ENCODE measurements at regions not wholly inside any gene's neighbourhood (a gene's known extent, or its start where the extent isn't known, plus 50 kb on each side); places are given as distances from the start of the nearest gene placed in this dataset.

- H3K9ac ChIP-seq: no peak overlapping the region
- peaks cover 0 to 35% (median 15%) of the 10 kb centered on the region in 10 experiments; a peak in 12 of 20 replicates for H3K4me1 ChIP-seq
- H3K9me3 ChIP-seq (replicated peaks in 1 of 11): peaks cover 0 to 9% (median 0%) of the 10 kb centered on the region in 11 experiments; a peak in 4 of 22 replicates
- H3K4me2 ChIP-seq: no peak overlapping the region
- no peaks in the 10 kb centered on the region for H3K36me3 ChIP-seq
- no peak for TF ChIP-seq Cebpa-rat (IDR thresholded peaks at IDR 0.05)
- no peak overlapping the region for H3K27ac ChIP-seq
- H3K4me3 ChIP-seq: no peak overlapping the region
- H4K20me1 ChIP-seq: no peaks in the 10 kb centered on the region
- no peaks in the 10 kb centered on the region for H3K27me3 ChIP-seq
Observed at GRCh38 chr13:21976159-21976558, 305.3 kb downstream of the FGF9 start.

- Histone ChIP-seq H4K20me1 (no peaks in the 10 kb centered on the region), H3K9me3 (replicated peaks in 1 of 11) (peaks cover 0 to 9% (median 0%) of the 10 kb centered on the region in 11 experiments; a peak in 4 of 22 replicates), H3K4me2 (peak overlapping the region in 3 of 11 experiments; percentile 30 to 46 (median 31); a peak in 2 of 22 replicates), H3K4me1 (peaks cover 0 to 32% (median 15%) of the 10 kb centered on the region in 10 experiments; a peak in 12 of 20 replicates), H3K36me3 (no peaks in the 10 kb centered on the region), H3K27me3 (no peaks in the 10 kb centered on the region), H3K4me3 (no peak overlapping the region), H3K27ac (no peak overlapping the region), H3K9ac (no peak overlapping the region)
- TF ChIP-seq Cebpa-rat (IDR thresholded peaks at IDR 0.05): no peak
Observed at GRCh38 chr13:21979161-21979806, 308.4 kb downstream of the FGF9 start.

DNA sequence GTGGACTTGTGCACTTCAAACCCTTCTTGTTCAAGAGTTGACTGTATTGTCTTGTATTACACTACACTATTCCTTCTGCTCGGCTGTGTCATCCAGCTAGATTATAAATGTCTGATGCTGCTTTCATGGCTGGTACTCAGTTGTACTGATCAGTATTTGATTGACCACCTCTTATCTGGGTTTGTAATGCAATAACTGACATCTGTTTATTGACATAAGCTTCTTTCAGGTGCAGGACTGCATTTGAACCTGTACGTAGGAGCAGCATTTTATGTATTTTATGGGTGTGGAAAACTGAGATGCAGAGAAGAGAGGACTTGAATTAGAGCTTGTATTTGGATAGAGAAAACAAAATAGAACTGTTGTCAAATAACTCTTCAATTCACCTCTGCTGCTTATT is 309.2 kb downstream of the FGF9 start:
- Histone ChIP-seq H3K27ac (no peak overlapping the region), H3K9ac (no peak overlapping the region), H3K4me1 (peaks cover under 1 to 32% (median 17%) of the 10 kb centered on the region in 10 experiments; a peak in 14 of 20 replicates), H3K4me3 (no peak overlapping the region), H3K9me3 (replicated peaks in 1 of 11) (peaks cover 0 to 9% (median 0%) of the 10 kb centered on the region in 11 experiments; a peak in 3 of 22 replicates), H3K4me2 (no peak overlapping the region; a peak in 1 of 22 replicates), H3K36me3 (no peaks in the 10 kb centered on the region), H4K20me1 (no peaks in the 10 kb centered on the region), H3K27me3 (no peaks in the 10 kb centered on the region)
- TF ChIP-seq Cebpa-rat (IDR thresholded peaks at IDR 0.05): no peak

DNA sequence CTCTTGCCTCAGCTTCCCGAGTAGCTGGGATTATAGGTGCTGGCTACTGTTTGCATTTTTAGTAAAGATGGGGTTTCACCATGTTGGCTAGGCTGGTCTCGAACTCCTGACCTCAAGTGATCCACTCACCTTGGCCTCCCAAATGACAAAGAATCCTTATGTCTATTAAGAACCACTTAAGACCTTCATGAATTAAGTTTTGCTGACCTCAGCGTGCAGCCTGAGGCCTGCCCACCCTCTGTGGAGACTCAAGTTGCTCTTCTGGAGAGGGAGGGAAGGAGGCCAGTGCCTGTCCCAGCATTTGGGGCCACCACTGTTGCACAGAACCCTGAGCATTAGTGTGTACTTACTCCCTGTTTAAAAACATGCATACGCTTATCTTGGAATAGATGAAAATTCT is 313.3 kb downstream of the FGF9 start:
- Histone ChIP-seq H3K27ac (no peak overlapping the region), H3K4me2 (no peak overlapping the region), H3K9me3 (replicated peaks in 1 of 11) (no peaks in the 10 kb centered on the region), H3K4me3 (no peak overlapping the region), H3K9ac (no peak overlapping the region), H4K20me1 (peaks cover 0 to 6% (median 0%) of the 10 kb centered on the region in 11 experiments; a peak in 2 of 22 replicates), H3K36me3 (no peaks in the 10 kb centered on the region), H3K4me1 (peaks cover 16 to 47% (median 31%) of the 10 kb centered on the region in 10 experiments), H3K27me3 (peaks cover 0 to 16% (median 0%) of the 10 kb centered on the region in 11 experiments; a peak in 5 of 22 replicates)
- no peak for TF ChIP-seq Cebpa-rat (IDR thresholded peaks at IDR 0.05)

DNA sequence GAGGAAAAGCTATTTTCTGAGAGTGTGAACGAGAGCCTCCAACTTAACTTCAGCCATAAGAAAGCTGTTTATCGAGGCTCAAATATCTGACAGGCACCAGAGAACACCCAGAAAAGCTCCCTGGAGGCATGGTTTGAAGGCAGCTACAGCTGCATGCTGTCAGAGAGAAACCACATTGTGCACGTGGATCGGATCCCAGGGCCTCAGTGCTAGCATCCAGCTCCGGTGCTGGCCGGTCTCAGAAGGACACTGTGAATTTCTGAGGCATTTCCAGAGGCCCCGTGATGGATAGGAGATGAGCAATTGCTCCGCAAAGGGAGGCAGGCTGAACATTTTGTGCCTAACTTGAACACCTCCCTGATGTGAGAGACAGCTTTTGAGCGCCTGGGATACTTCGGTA is 315.7 kb downstream of the FGF9 start:
- Histone ChIP-seq H3K4me2 (peak overlapping the region; percentile 52 to 87 (median 69)), H4K20me1 (peaks cover 0 to 6% (median 0%) of the 10 kb centered on the region in 11 experiments; a peak in 2 of 22 replicates), H3K36me3 (no peaks in the 10 kb centered on the region), H3K27me3 (peaks cover 0 to 16% (median 0%) of the 10 kb centered on the region in 11 experiments; a peak in 5 of 22 replicates), H3K27ac (peak overlapping the region; percentile 24 to 76 (median 54); a peak in 21 of 22 replicates), H3K9ac (peak overlapping the region in 6 of 11 experiments; percentile 4 to 70 (median 46); a peak in 8 of 22 replicates), H3K4me3 (peak overlapping the region in 2 of 10 experiments; percentile 5 to 7; a peak in 1 of 20 replicates), H3K4me1 (peaks cover 16 to 36% (median 30%) of the 10 kb centered on the region in 10 experiments), H3K9me3 (replicated peaks in 1 of 11) (0 out of 22 replicates have a peak, but pooled peaks cover 0 to 3% (median 0%) of the 10 kb centered on the region in 11 experiments)
- TF ChIP-seq Cebpa-rat (IDR thresholded peaks at IDR 0.05): no peak

DNA sequence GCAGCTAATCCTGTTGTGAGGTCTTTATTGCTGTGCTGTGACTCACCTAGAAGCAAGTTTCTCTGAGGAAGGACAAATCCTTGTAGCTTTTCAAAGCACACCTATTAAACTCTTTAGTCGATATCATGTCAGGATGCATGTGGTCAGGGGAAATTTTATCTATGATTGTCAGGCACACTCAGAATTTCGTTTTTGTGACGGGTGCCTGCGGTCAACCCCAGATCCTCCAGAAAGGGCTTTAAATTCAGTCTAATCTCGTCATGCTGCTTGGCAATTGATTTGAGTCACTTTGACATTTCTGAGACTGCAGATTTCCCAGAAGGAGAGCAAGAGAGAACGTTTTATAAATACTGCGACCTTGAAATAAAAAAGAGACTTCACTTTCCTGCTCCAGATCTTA is 316.9 kb downstream of the FGF9 start:
- Histone ChIP-seq H3K4me3 (no peak overlapping the region), H3K4me2 (peak overlapping the region in 6 of 11 experiments; percentile 67 to 87 (median 71); a peak in 6 of 22 replicates), H3K4me1 (peaks cover 16 to 36% (median 30%) of the 10 kb centered on the region in 10 experiments), H3K27me3 (peaks cover 0 to 16% (median 0%) of the 10 kb centered on the region in 11 experiments; a peak in 5 of 22 replicates), H4K20me1 (peaks cover 0 to 6% (median 0%) of the 10 kb centered on the region in 11 experiments; a peak in 2 of 22 replicates), H3K9me3 (replicated peaks in 1 of 11) (0 out of 22 replicates have a peak, but pooled peaks cover 0 to 3% (median 0%) of the 10 kb centered on the region in 11 experiments), H3K36me3 (no peaks in the 10 kb centered on the region), H3K27ac (no peak overlapping the region), H3K9ac (no peak overlapping the region)
- no peak for TF ChIP-seq Cebpa-rat (IDR thresholded peaks at IDR 0.05)

- Histone ChIP-seq H3K36me3 (no peaks in the 10 kb centered on the region), H3K4me1 (peaks cover 16 to 36% (median 30%) of the 10 kb centered on the region in 10 experiments), H3K9ac (no peak overlapping the region), H3K4me2 (no peak overlapping the region), H3K27me3 (peaks cover 0 to 16% (median 0%) of the 10 kb centered on the region in 11 experiments; a peak in 5 of 22 replicates), H3K9me3 (replicated peaks in 1 of 11) (0 out of 22 replicates have a peak, but pooled peaks cover 0 to 3% (median 0%) of the 10 kb centered on the region in 11 experiments), H3K4me3 (no peak overlapping the region), H4K20me1 (peaks cover 0 to 6% (median 0%) of the 10 kb centered on the region in 11 experiments; a peak in 2 of 22 replicates), H3K27ac (no peak overlapping the region)
- no peak for TF ChIP-seq Cebpa-rat (IDR thresholded peaks at IDR 0.05)
Observed at GRCh38 chr13:21988624-21989023, 317.8 kb downstream of the FGF9 start.

DNA sequence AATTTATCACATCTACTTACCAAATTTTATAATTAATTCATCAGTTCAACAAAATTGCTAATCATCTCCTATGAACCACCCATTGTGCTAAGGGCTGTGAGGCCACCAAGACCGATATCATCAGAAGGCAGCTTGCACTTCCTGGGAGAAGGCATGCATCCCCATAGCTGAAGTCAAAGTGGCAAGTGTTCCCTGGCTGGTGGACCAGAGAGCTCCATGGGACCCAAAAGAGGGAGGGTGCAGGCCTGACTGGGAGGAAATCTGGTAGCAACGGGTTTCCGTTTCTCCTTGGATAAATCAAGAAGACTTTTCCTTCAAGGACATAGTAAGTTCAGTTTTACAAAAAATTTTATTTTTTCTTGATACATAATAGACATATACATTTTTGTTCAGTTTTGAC is 325.2 kb downstream of the FGF9 start:
- Histone ChIP-seq H3K4me1 (peaks cover 23 to 30% (median 26%) of the 10 kb centered on the region in 10 experiments), H3K9me3 (replicated peaks in 1 of 11) (peaks cover 0 to 9% (median 0%) of the 10 kb centered on the region in 11 experiments; a peak in 2 of 22 replicates), H4K20me1 (no peaks in the 10 kb centered on the region), H3K27ac (no peak overlapping the region), H3K27me3 (no peaks in the 10 kb centered on the region), H3K36me3 (no peaks in the 10 kb centered on the region), H3K9ac (no peak overlapping the region), H3K4me2 (no peak overlapping the region), H3K4me3 (no peak overlapping the region)
- no peak for TF ChIP-seq Cebpa-rat (IDR thresholded peaks at IDR 0.05)

DNA sequence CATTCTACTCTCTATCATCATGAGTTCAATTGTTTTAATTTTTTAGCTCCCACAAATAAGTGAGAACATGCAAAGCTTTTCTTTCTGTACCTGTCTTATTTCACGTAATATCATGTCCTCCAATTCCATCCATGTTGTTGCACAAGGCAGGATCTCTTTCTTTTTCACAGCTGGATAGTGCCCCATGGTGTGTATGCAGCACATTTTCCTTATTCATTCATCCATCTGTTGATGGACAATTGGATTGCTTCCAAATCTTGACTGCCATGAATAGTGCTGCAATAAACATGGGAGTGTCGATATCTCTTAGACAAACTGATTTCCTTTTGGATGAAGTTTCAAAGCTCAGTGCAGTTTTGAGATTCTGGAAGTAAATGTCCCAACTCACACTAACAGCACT is 326.9 kb downstream of the FGF9 start:
- no peaks in the 10 kb centered on the region for H3K36me3 ChIP-seq
- peaks cover 23 to 30% (median 26%) of the 10 kb centered on the region in 10 experiments for H3K4me1 ChIP-seq
- H3K27ac ChIP-seq: no peak overlapping the region
- H4K20me1 ChIP-seq: no peaks in the 10 kb centered on the region
- no peak for TF ChIP-seq Cebpa-rat (IDR thresholded peaks at IDR 0.05)
- H3K4me2 ChIP-seq: peak overlapping the region in 2 of 11 experiments; percentile 61 to 63; a peak in 3 of 22 replicates
- no peak overlapping the region for H3K9ac ChIP-seq
- no peak overlapping the region for H3K4me3 ChIP-seq
- peaks cover 0 to 9% (median 0%) of the 10 kb centered on the region in 11 experiments; a peak in 2 of 22 replicates for H3K9me3 ChIP-seq (replicated peaks in 1 of 11)
- no peaks in the 10 kb centered on the region for H3K27me3 ChIP-seq

Data from BLaER1 treated with 17β-estradiol and CSF1 and Interleukin-3, amounts not matched to agents 10 nM and 100 nM (cell line).